ENCODE measurements at regions not wholly inside any gene's neighbourhood (a gene's known extent, or its start where the extent isn't known, plus 50 kb on each side); places are given as distances from the start of the nearest gene placed in this dataset.
A peak's percentile ranks its signal among the peaks of the same experiment; 100 is the strongest.
"Not testable (repeated sequence)": the region's sequence is repeated elsewhere in the genome, so short reads cannot be mapped to it uniquely, and the experiment has no call there.

DNA sequence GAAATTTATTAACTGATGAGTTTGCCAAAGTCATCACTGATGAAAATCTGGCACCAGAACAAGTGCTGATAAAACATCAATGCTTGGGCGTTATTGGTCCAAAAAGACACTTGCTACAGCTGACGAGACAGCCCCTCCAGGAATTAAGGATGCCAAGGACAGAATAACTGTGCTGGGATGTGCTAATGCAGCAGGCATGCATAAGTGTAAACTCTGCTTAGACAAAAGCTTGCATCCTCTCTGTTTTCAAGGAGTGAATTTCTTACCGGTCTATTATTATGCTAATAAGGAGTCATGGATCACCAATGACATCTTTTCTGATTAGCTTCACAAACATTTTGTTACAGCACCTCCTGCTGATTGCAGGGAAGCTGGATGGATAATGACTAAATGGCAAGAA, 402.0 kb downstream of the LTN1 start:
- Histone ChIP-seq H3K27me3 (replicated peaks; ENCODE audit: insufficient read depth) (no peaks in the 10 kb centered on the region), H3K9me3 (ENCODE audit: low read depth) (no peaks in the 10 kb centered on the region), H4K20me1 (ENCODE audit: insufficient read depth) (no peaks in the 10 kb centered on the region), H3K9ac (no peak overlapping the region), H3K4me1 (ENCODE audit: insufficient read depth) (peaks cover 10% of the 10 kb centered on the region; the same call in 1 of the 2 replicates), H3K9me2 (ENCODE audit: insufficient read depth) (no peaks in the 10 kb centered on the region), H3F3A (ENCODE audit: insufficient read depth) (no peaks in the 10 kb centered on the region), H3K4me3 (no peak overlapping the region), H3K4me2 (ENCODE audit: unreplicated experiment) (no peak overlapping the region), H3K27ac (no peak overlapping the region), H3K36me3 (ENCODE audit: low read depth) (no peaks in the 10 kb centered on the region), H2AFZ (no peak overlapping the region), H3K79me2 (ENCODE audit: insufficient read depth) (no peaks in the 10 kb centered on the region)
- in situ Hi-C loops (cut with MboI): no loop called here
- 17% methylated on average over 3 of the region's 3 CpGs for WGBS, 2 experiments (ENCODE audit: low coverage in 1 of 2, low lambda C conversion rate in 2 of 2, missing lambda C conversion rate in 2 of 2)
- DNase-seq: no peak
- TF ChIP-seq EZH2 (IDR thresholded peaks at IDR 0.05; ENCODE audit: insufficient read depth, poor library complexity, severe bottlenecking) (no peak), EZH2phosphoT487 (IDR thresholded peaks at IDR 0.05; ENCODE audit: insufficient read depth, low read depth) (no peak)

DNA sequence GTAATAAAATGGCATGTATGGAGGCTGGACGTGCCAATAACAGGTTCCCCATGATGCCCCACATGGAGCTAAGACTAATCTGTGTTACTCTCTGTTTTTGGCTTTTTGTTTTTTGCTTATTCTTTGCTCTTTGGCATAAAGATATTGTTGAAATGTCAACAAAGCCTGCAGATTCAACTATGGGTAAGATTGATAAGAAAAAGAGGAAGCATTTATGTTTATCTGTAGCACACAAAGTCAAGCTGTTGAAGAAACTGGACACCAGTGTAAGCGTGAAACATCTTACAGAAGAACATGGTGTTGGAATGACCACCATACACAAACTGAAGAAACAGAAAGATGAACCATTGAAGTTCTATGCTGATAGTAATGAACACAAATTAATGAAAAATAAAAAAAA, 402.7 kb downstream of the LTN1 start:
- Histone ChIP-seq H3K36me3 (ENCODE audit: low read depth) (no peaks in the 10 kb centered on the region), H2AFZ (no peak overlapping the region), H3K4me2 (ENCODE audit: unreplicated experiment) (no peak overlapping the region), H3K9me3 (ENCODE audit: low read depth) (no peaks in the 10 kb centered on the region), H3K9ac (no peak overlapping the region), H4K20me1 (ENCODE audit: insufficient read depth) (no peaks in the 10 kb centered on the region), H3K79me2 (ENCODE audit: insufficient read depth) (no peaks in the 10 kb centered on the region), H3K4me3 (no peak overlapping the region), H3K9me2 (ENCODE audit: insufficient read depth) (no peaks in the 10 kb centered on the region), H3K27me3 (replicated peaks; ENCODE audit: insufficient read depth) (no peaks in the 10 kb centered on the region), H3F3A (ENCODE audit: insufficient read depth) (no peaks in the 10 kb centered on the region), H3K27ac (no peak overlapping the region), H3K4me1 (ENCODE audit: insufficient read depth) (peaks cover 10% of the 10 kb centered on the region; the same call in 1 of the 2 replicates)
- 80 to 92% methylated on average over 2 of the region's 2 CpGs for WGBS, 2 experiments (ENCODE audit: low coverage in 1 of 2, low lambda C conversion rate in 2 of 2, missing lambda C conversion rate in 2 of 2)
- in situ Hi-C loops (cut with MboI): no loop called here
- DNase-seq: no peak
- TF ChIP-seq EZH2phosphoT487 (IDR thresholded peaks at IDR 0.05; ENCODE audit: insufficient read depth, low read depth) (no peak), EZH2 (IDR thresholded peaks at IDR 0.05; ENCODE audit: insufficient read depth, poor library complexity, severe bottlenecking) (no peak)

DNA sequence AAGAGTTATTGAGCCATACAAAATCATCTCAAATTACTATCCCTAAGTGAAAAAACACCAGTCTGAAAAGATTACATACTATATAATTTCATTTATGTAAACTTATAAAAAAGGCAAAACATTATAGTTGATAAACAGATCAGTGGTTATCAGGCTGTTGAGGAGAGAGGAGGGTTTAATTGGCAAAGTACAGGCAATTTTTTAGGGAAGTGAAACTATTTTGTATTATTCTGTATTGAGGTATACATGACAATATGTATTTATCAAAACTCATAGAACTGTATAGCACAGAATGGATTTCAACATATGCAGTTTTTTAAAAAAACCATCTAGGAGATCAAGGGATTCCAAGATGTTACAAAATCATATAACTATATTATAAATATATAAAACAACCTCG, 403.7 kb downstream of the LTN1 start:
- Histone ChIP-seq H3K27ac (no peak overlapping the region), H3K36me3 (ENCODE audit: low read depth) (no peaks in the 10 kb centered on the region), H3K4me2 (ENCODE audit: unreplicated experiment) (no peak overlapping the region), H3K9me2 (ENCODE audit: insufficient read depth) (no peaks in the 10 kb centered on the region), H3K27me3 (replicated peaks; ENCODE audit: insufficient read depth) (no peaks in the 10 kb centered on the region), H2AFZ (no peak overlapping the region), H3K9ac (no peak overlapping the region), H3K4me3 (no peak overlapping the region), H3F3A (ENCODE audit: insufficient read depth) (no peaks in the 10 kb centered on the region), H3K4me1 (ENCODE audit: insufficient read depth) (peaks cover 10% of the 10 kb centered on the region; the same call in 1 of the 2 replicates), H3K9me3 (ENCODE audit: low read depth) (no peaks in the 10 kb centered on the region), H4K20me1 (ENCODE audit: insufficient read depth) (no peaks in the 10 kb centered on the region), H3K79me2 (ENCODE audit: insufficient read depth) (no peaks in the 10 kb centered on the region)
- WGBS, 2 experiments (ENCODE audit: low coverage in 1 of 2, low lambda C conversion rate in 2 of 2, missing lambda C conversion rate in 2 of 2): 57 to 71% methylated on average over 1 of the region's 1 CpG
- DNase-seq: no peak
- no peak for TF ChIP-seq EZH2phosphoT487 (IDR thresholded peaks at IDR 0.05; ENCODE audit: insufficient read depth, low read depth)
- TF ChIP-seq EZH2 (IDR thresholded peaks at IDR 0.05; ENCODE audit: insufficient read depth, poor library complexity, severe bottlenecking): no peak
- in situ Hi-C loops (cut with MboI): no loop called here

DNA sequence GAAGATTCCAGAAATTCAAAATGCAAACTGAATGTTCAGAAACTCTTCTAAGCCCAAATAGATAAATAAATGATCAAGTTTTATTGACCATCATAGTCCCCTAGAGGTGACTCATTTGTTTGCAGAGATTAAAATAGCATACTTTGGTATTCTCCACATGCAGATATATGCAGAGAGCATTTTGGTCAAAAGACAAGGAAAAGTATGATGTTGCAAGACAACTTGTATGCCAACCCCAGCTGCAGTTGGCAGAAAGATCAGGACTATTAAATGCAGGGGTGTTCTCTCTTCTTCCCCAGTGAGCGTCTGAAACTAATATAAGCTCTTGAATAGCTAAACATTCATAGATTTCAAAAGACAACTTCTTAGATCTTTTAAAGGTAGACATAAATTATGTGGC, 404.9 kb downstream of the LTN1 start:
- Histone ChIP-seq H2AFZ (no peak overlapping the region), H3F3A (ENCODE audit: insufficient read depth) (no peaks in the 10 kb centered on the region), H3K9ac (no peak overlapping the region), H3K9me2 (ENCODE audit: insufficient read depth) (no peaks in the 10 kb centered on the region), H3K4me1 (ENCODE audit: insufficient read depth) (peaks cover 10% of the 10 kb centered on the region; the same call in 1 of the 2 replicates), H3K79me2 (ENCODE audit: insufficient read depth) (no peaks in the 10 kb centered on the region), H3K4me2 (ENCODE audit: unreplicated experiment) (no peak overlapping the region), H3K27me3 (replicated peaks; ENCODE audit: insufficient read depth) (no peaks in the 10 kb centered on the region), H3K4me3 (no peak overlapping the region), H4K20me1 (ENCODE audit: insufficient read depth) (no peaks in the 10 kb centered on the region), H3K27ac (no peak overlapping the region), H3K36me3 (ENCODE audit: low read depth) (no peaks in the 10 kb centered on the region), H3K9me3 (ENCODE audit: low read depth) (no peaks in the 10 kb centered on the region)
- 4 to 14% methylated on average over 1 of the region's 1 CpG for WGBS, 2 experiments (ENCODE audit: low coverage in 1 of 2, low lambda C conversion rate in 2 of 2, missing lambda C conversion rate in 2 of 2)
- in situ Hi-C loops (cut with MboI): no loop called here
- peak; percentile 30 for DNase-seq
- no peak for TF ChIP-seq EZH2 (IDR thresholded peaks at IDR 0.05; ENCODE audit: insufficient read depth, poor library complexity, severe bottlenecking)
- TF ChIP-seq EZH2phosphoT487 (IDR thresholded peaks at IDR 0.05; ENCODE audit: insufficient read depth, low read depth): no peak

DNA sequence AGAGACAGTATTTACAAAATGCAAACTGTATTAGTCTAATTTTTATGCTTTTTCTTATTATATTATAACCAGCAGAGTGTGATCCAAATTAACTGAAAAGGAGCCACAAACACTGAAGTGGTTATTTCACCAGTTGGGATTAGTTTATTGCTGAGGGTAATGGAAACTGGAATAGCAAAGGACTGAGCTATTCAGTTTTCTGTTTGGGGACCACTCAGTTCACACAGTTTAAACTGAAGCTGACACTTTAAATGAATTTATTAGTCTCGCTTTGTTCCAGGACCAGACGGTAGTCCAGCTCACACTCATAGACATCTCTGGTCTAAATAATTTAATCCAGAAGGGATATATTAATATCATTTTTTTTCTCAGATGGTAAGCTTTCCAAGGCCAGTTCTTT, 410.7 kb downstream of the LTN1 start:
- H3K27ac ChIP-seq: no peak overlapping the region
- H3K4me1 ChIP-seq (ENCODE audit: insufficient read depth): peaks cover 13% of the 10 kb centered on the region
- no peaks in the 10 kb centered on the region for H3K79me2 ChIP-seq (ENCODE audit: insufficient read depth)
- H3K4me3 ChIP-seq: no peak overlapping the region
- no peaks in the 10 kb centered on the region for H4K20me1 ChIP-seq (ENCODE audit: insufficient read depth)
- no peak for DNase-seq
- H3K9ac ChIP-seq: no peak overlapping the region
- 0 out of 2 replicates have a peak overlapping the region, but pooled peaks have one; percentile 59 for H2AFZ ChIP-seq
- H3K36me3 ChIP-seq (ENCODE audit: low read depth): no peaks in the 10 kb centered on the region
- H3K27me3 ChIP-seq (replicated peaks; ENCODE audit: insufficient read depth): no peaks in the 10 kb centered on the region
- TF ChIP-seq EZH2 (IDR thresholded peaks at IDR 0.05; ENCODE audit: insufficient read depth, poor library complexity, severe bottlenecking): no peak
- no peak for TF ChIP-seq EZH2phosphoT487 (IDR thresholded peaks at IDR 0.05; ENCODE audit: insufficient read depth, low read depth)
- no peaks in the 10 kb centered on the region for H3K9me2 ChIP-seq (ENCODE audit: insufficient read depth)
- no peak overlapping the region for H3K4me2 ChIP-seq (ENCODE audit: unreplicated experiment)
- 90 to 95% methylated on average over 2 of the region's 2 CpGs for WGBS, 2 experiments (ENCODE audit: low coverage in 1 of 2, low lambda C conversion rate in 2 of 2, missing lambda C conversion rate in 2 of 2)
- H3K9me3 ChIP-seq (ENCODE audit: low read depth): no peaks in the 10 kb centered on the region
- H3F3A ChIP-seq (ENCODE audit: insufficient read depth): peaks cover 3% of the 10 kb centered on the region; the same call in 1 of the 2 replicates
- in situ Hi-C loops (cut with MboI): no loop called here

DNA sequence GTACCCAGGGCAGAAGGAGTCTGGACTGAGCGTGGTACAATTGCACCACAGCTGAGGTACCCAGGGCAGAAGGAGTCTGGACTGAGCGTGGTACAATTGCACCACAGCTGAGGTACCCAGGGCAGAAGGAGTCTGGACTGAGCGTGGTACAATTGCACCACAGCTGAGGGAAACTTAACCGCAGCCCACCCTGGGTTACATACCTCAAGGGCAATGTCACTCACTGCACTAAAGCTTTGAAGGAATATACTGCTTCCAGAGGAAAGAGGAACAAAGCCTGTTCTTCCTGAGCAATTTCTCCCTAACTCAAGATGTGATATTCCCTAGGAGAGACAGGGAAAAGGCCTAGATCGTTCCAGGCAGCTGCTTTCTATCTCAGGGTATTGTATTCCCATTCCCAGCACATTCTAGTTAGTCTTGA, 411.4 kb downstream of the LTN1 start:
- H3K9me2 ChIP-seq (ENCODE audit: insufficient read depth); H3K36me3 ChIP-seq (ENCODE audit: low read depth); H3K9me3 ChIP-seq (ENCODE audit: low read depth); H3K27me3 ChIP-seq (replicated peaks; ENCODE audit: insufficient read depth); H3K27ac ChIP-seq; in situ Hi-C loops (cut with MboI); H3K79me2 ChIP-seq (ENCODE audit: insufficient read depth); H3F3A ChIP-seq (ENCODE audit: insufficient read depth); H3K9ac ChIP-seq; H3K4me3 ChIP-seq; H4K20me1 ChIP-seq (ENCODE audit: insufficient read depth); H3K4me2 ChIP-seq (ENCODE audit: unreplicated experiment): not testable (repeated sequence)
- 50 to 56% methylated on average over 5 of the region's 5 CpGs for WGBS, 2 experiments (ENCODE audit: low coverage in 1 of 2, low lambda C conversion rate in 2 of 2, missing lambda C conversion rate in 2 of 2)
- Histone ChIP-seq H2AFZ (peak overlapping the region; percentile 59; the same call in 1 of the 2 replicates), H3K4me1 (ENCODE audit: insufficient read depth) (peaks cover 13% of the 10 kb centered on the region)
- DNase-seq: peak; percentile 56

Data from GM23248 (cell line).